ENCODE measurements at regions not wholly inside any gene's neighbourhood (a gene's known extent, or its start where the extent isn't known, plus 50 kb on each side); places are given as distances from the start of the nearest gene placed in this dataset.
"Not testable (repeated sequence)": the region's sequence is repeated elsewhere in the genome, so short reads cannot be mapped to it uniquely, and the experiment has no call there.

GRCh38 chr3:168975576-168975975 is 687.9 kb downstream of the MECOM start:
- no peak for DNase-seq (ENCODE audit: low spot score)

- no peak for DNase-seq (ENCODE audit: low spot score)
Measured at GRCh38 chr3:168974617-168975403, 688.7 kb downstream of the MECOM start.

GRCh38 chr3:168973897-168974296 is 689.6 kb downstream of the MECOM start:
- DNase-seq (ENCODE audit: low spot score): no peak

- DNase-seq (ENCODE audit: low spot score): no peak
Measured at GRCh38 chr3:168973206-168973605, 690.3 kb downstream of the MECOM start.

GRCh38 chr3:168968609-168969008 is 694.9 kb downstream of the MECOM start:
- DNase-seq (ENCODE audit: low spot score): no peak

GRCh38 chr3:168964736-168965135 is 698.8 kb downstream of the MECOM start:
- no peak for DNase-seq (ENCODE audit: low spot score)

- no peak for DNase-seq (ENCODE audit: low spot score)
Measured at GRCh38 chr3:168961271-168961670, 702.2 kb downstream of the MECOM start.

- DNase-seq (ENCODE audit: low spot score): no peak
Measured at GRCh38 chr3:168959731-168960130, 703.8 kb downstream of the MECOM start.

GRCh38 chr3:168958466-168958865 is 705.0 kb downstream of the MECOM start:
- no peak for DNase-seq (ENCODE audit: low spot score)

- no peak for DNase-seq (ENCODE audit: low spot score)
Measured at GRCh38 chr3:168956076-168956475, 707.4 kb downstream of the MECOM start.

GRCh38 chr3:168952551-168952950 is 711.0 kb downstream of the MECOM start:
- no peak for DNase-seq (ENCODE audit: low spot score)

- DNase-seq (ENCODE audit: low spot score): no peak
Measured at GRCh38 chr3:168951884-168952283, 711.6 kb downstream of the MECOM start.

GRCh38 chr3:168951368-168951767 is 712.1 kb downstream of the MECOM start:
- DNase-seq (ENCODE audit: low spot score): no peak

GRCh38 chr3:168950622-168951021 is 712.9 kb downstream of the MECOM start:
- no peak for DNase-seq (ENCODE audit: low spot score)

GRCh38 chr3:168939651-168940238 is 723.8 kb downstream of the MECOM start:
- no peak for DNase-seq (ENCODE audit: low spot score)

- no peak for DNase-seq (ENCODE audit: low spot score)
Measured at GRCh38 chr3:168933614-168934013, 729.9 kb downstream of the MECOM start.

GRCh38 chr3:168929997-168930396 is 733.5 kb downstream of the MECOM start:
- DNase-seq (ENCODE audit: low spot score): not testable (repeated sequence)

- DNase-seq (ENCODE audit: low spot score): no peak
Measured at GRCh38 chr3:168926426-168926825, 737.1 kb downstream of the MECOM start.

GRCh38 chr3:168925568-168925967 is 737.9 kb downstream of the MECOM start:
- no peak for DNase-seq (ENCODE audit: low spot score)

- DNase-seq (ENCODE audit: low spot score): no peak
Measured at GRCh38 chr3:168914662-168915061, 748.9 kb downstream of the MECOM start.

- DNase-seq (ENCODE audit: low spot score): no peak
Measured at GRCh38 chr3:168909260-168909659, 754.3 kb downstream of the MECOM start.

- no peak for DNase-seq (ENCODE audit: low spot score)
Measured at GRCh38 chr3:168895419-168895818, 768.1 kb downstream of the MECOM start.

GRCh38 chr3:168894214-168894613 is 769.3 kb downstream of the MECOM start:
- DNase-seq (ENCODE audit: low spot score): no peak

GRCh38 chr3:168889666-168890065 is 773.8 kb downstream of the MECOM start:
- DNase-seq (ENCODE audit: low spot score): no peak
